Stimulated activated CD8-positive, alpha-beta memory T cell treated with anti-CD3 and anti-CD28 coated beads, Interleukin-2, amount 100 ng/mL, for 1 hour (primary cell): ENCODE measurements at regions not wholly inside any gene's neighbourhood (a gene's known extent, or its start where the extent isn't known, plus 50 kb on each side); places are given as distances from the start of the nearest gene placed in this dataset.

Experiments used
- DNase-seq, 2 donors: peaks; one replicate each; pipeline ENCODE4 v3.0.0-alpha.2; 2020; ENCODE audit warnings: low read depth in 2 of 2

- DNase-seq = no peak
Measured at GRCh38 chr18:2036086-2036485, 535.2 kb downstream of the METTL4 start.

GRCh38 chr18:2040279-2040678, 531.0 kb downstream of the METTL4 start:
- no peak for DNase-seq

GRCh38 chr18:2049986-2050385, 521.3 kb downstream of the METTL4 start:
- DNase-seq = no peak

GRCh38 chr18:2050702-2051201, 520.6 kb downstream of the METTL4 start:
- DNase-seq = no peak

- DNase-seq = no peak
Measured at GRCh38 chr18:2053490-2054089, 517.7 kb downstream of the METTL4 start.

- no peak for DNase-seq
Measured at GRCh38 chr18:2059336-2059735, 512.0 kb downstream of the METTL4 start.

- DNase-seq = no peak
Measured at GRCh38 chr18:2060086-2060485, 511.2 kb downstream of the METTL4 start.

GRCh38 chr18:2070631-2071030, 500.7 kb downstream of the METTL4 start:
- no peak for DNase-seq

- no peak for DNase-seq
Measured at GRCh38 chr18:2075499-2075898, 495.8 kb downstream of the METTL4 start.

GRCh38 chr18:2082676-2083075, 488.6 kb downstream of the METTL4 start:
- DNase-seq = no peak

GRCh38 chr18:2083691-2084090, 487.6 kb downstream of the METTL4 start:
- no peak for DNase-seq

- DNase-seq = no peak
Measured at GRCh38 chr18:2086439-2086838, 484.9 kb downstream of the METTL4 start.

GRCh38 chr18:2087877-2088673, 483.2 kb downstream of the METTL4 start:
- DNase-seq = no peak

- DNase-seq = no peak
Measured at GRCh38 chr18:2089396-2089795, 481.9 kb downstream of the METTL4 start.

GRCh38 chr18:2091937-2092336, 479.4 kb downstream of the METTL4 start:
- DNase-seq = no peak

GRCh38 chr18:2096551-2096950, 474.8 kb downstream of the METTL4 start:
- DNase-seq = no peak

GRCh38 chr18:2100694-2101213, 470.6 kb downstream of the METTL4 start:
- no peak for DNase-seq

- DNase-seq = no peak
Measured at GRCh38 chr18:2102022-2102421, 469.3 kb downstream of the METTL4 start.

GRCh38 chr18:2103299-2103698, 468.0 kb downstream of the METTL4 start:
- DNase-seq = no peak

GRCh38 chr18:2104620-2105462, 466.5 kb downstream of the METTL4 start:
- DNase-seq = peak in 1 of 2 donors; percentile 7

- no peak for DNase-seq
Measured at GRCh38 chr18:2108591-2108990, 462.7 kb downstream of the METTL4 start.

- DNase-seq = no peak
Measured at GRCh38 chr18:2111456-2111855, 459.8 kb downstream of the METTL4 start.
